ENCODE measurements at regions not wholly inside any gene's neighbourhood (a gene's known extent, or its start where the extent isn't known, plus 50 kb on each side); places are given as distances from the start of the nearest gene placed in this dataset.

DNA sequence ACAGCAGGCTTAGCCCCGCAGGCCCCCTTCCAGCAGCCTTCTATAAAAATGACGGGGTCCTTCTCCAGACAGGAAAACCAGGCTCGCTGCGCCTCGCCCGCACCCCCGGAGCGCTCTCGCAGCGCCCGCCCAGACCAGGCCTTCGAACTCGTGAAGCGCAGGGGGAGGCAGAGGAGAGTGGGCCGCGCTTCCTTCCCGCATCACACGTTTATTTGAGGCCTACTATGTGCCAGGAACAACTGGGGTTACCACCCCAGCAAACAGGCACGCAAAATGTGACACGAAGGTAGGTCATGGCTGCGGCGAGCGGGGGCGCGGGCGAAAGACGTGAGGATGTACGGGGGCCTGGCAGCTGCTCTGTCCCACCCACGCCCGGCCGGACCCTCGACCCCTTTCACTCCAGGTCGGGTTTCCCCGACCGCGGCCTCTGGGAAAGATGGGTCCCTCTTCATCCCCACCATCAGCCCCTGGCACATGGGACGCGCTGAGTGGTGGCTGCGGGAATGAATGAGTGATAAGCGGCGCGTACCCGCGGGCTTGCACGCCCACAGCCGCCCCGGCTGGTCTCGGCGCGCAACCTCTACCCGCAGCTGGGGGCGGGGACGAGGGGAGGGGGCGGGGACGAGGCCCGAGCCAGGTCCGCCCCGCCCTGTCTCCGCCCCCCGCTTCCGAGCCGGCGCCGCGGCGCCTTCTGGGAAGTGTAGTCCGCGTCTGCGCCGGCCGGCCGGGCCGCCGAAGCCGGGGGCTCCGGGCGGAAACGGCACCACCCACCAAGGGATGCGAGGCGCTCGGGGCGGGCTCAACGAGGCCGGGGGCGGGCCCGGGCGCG is 59.1 kb downstream of the ZNF467 start:
- intact Hi-C loops (cut with DNase I) = no loop called here
- H3K27me3 ChIP-seq = no peaks in the 10 kb centered on the region
- peak; percentile 32 for DNase-seq

DNA sequence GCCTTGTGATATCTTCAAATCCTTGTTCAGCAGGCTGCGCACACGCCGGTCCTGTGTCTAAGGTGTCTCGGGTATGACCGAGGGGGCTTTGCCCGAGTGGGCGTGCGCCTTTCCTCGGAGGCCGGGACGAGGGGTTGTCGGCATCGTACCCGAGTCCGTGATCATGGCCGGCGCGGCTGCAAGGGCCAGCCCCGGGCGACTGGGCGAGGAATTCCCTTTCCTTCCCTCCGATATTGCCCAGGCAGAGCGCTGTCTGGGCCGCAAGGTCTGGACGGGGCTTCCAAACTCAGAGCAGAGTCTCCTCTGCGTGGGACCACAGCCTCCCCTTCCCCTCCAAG is 59.7 kb downstream of the ZNF467 start:
- intact Hi-C loops (cut with DNase I) = no loop called here
- WGBS, 2 donors = 69% methylated on average over 12 of the region's 26 CpGs; no CpG with 5 or more reads in 1 of the 2 donors
- peak overlapping the region; percentile 50 to 74 (median 64) for H3K4me3 ChIP-seq

More for the DNA sequence above, 59.1 kb downstream of the ZNF467 start:
- Histone ChIP-seq H3K9me3 (peaks cover 0 to 33% (median 21%) of the 10 kb centered on the region in 3 donors), H3K4me1 (peaks cover 27 to 43% (median 30%) of the 10 kb centered on the region in 3 donors), H3K4me3 (peak overlapping the region; percentile 50 to 74 (median 64)), H3K27ac (peak overlapping the region; percentile 60 to 87 (median 76)), H3K36me3 (no peaks in the 10 kb centered on the region)
- TF ChIP-seq, protein P1, sequence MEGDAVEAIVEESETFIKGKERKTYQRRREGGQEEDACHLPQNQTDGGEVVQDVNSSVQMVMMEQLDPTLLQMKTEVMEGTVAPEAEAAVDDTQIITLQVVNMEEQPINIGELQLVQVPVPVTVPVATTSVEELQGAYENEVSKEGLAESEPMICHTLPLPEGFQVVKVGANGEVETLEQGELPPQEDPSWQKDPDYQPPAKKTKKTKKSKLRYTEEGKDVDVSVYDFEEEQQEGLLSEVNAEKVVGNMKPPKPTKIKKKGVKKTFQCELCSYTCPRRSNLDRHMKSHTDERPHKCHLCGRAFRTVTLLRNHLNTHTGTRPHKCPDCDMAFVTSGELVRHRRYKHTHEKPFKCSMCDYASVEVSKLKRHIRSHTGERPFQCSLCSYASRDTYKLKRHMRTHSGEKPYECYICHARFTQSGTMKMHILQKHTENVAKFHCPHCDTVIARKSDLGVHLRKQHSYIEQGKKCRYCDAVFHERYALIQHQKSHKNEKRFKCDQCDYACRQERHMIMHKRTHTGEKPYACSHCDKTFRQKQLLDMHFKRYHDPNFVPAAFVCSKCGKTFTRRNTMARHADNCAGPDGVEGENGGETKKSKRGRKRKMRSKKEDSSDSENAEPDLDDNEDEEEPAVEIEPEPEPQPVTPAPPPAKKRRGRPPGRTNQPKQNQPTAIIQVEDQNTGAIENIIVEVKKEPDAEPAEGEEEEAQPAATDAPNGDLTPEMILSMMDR (IDR thresholded peaks at IDR 0.05) = no peak
- TF ChIP-seq POLR2A (IDR thresholded peaks at IDR 0.05) = no peak
- WGBS, 2 donors = 23% methylated on average over 7 of the region's 88 CpGs; no CpG with 5 or more reads in 1 of the 2 donors

DNA sequence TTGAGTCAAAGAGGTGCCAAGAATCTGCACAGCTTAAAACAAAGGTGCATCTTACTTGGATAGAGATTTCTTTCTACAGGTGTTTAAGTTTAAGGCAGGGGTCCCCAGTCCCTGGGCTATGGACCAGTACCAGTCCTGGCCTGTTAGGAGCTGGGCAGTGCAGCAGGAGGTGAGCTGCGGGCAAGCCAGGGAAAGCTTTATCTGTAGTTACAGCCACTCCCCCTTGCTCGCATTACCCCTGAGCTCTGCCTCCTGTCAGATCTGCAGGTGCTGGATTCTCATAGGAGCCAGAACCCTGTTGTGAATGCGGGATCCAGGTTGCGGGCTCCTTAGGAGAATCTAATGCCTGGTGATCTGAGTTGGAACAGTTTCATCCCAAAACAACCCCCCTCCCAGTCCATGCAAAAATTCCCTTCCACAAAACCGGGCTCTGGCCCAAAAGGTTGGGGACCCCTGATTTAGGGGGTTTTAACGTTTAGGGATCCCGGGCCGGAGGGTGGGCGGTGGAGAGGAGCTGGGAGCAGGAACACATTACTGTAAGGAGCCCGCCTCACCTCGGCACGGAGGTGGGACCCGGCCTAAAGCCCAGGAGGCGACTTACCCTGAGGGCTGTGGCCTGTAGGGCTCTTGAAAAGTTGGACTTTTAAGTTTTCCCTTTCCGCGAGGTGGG is 60.2 kb downstream of the ZNF467 start:
- H3K36me3 ChIP-seq = no peaks in the 10 kb centered on the region
- H3K4me3 ChIP-seq = peak overlapping the region in 1 of 4 donors; percentile 74
- no peak overlapping the region for H3K27ac ChIP-seq
- no peaks in the 10 kb centered on the region for H3K27me3 ChIP-seq
- H3K9me3 ChIP-seq = peaks cover 0 to 33% (median 21%) of the 10 kb centered on the region in 3 donors
- TF ChIP-seq POLR2A (IDR thresholded peaks at IDR 0.05) = no peak
- TF ChIP-seq, protein P1 (IDR thresholded peaks at IDR 0.05) = no peak
- intact Hi-C loops (cut with DNase I) = no loop called here
- 82 to 87% methylated on average over 3 to 8 of the region's 16 CpGs for WGBS, 2 donors
- H3K4me1 ChIP-seq = peaks cover 27 to 41% (median 30%) of the 10 kb centered on the region in 3 donors
- no peak for DNase-seq

More for the DNA sequence above, 59.7 kb downstream of the ZNF467 start:
- Histone ChIP-seq H3K4me1 (peaks cover 27 to 41% (median 30%) of the 10 kb centered on the region in 3 donors), H3K36me3 (no peaks in the 10 kb centered on the region), H3K9me3 (peaks cover 0 to 33% (median 21%) of the 10 kb centered on the region in 3 donors), H3K27me3 (no peaks in the 10 kb centered on the region), H3K27ac (no peak overlapping the region)
- no peak for DNase-seq
- TF ChIP-seq, protein P1 (IDR thresholded peaks at IDR 0.05) = no peak
- no peak for TF ChIP-seq POLR2A (IDR thresholded peaks at IDR 0.05)

DNA sequence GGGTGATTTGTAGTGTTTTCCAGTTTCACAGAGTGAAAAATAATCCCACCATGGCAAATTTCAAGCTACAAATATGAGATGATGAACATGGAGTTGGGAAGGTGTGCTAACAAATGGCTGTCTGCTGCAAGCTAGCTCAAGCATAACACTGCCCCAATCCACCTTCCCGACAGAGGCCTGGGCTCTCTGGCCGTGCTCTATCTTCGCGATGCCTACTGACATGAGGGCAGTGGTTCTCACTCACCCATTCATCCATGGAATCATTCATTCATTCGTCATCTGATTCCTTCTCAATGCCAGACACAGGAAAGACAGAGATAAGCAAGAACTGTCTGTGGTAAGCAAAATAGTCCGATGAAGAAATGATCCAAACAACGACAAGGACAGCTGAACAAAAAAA is 65.4 kb downstream of the ZNF467 start:
- Histone ChIP-seq H3K9me3 (peaks cover 0 to 33% (median 21%) of the 10 kb centered on the region in 3 donors), H3K27me3 (peaks cover 0 to 6% (median 0%) of the 10 kb centered on the region in 4 donors), H3K4me3 (no peak overlapping the region), H3K36me3 (no peaks in the 10 kb centered on the region), H3K27ac (no peak overlapping the region), H3K4me1 (no peaks in the 10 kb centered on the region)
- 93 to 95% methylated on average over 7 of the region's 7 CpGs for WGBS, 2 donors
- intact Hi-C loops (cut with DNase I) = no loop called here
- TF ChIP-seq POLR2A (IDR thresholded peaks at IDR 0.05) = no peak
- TF ChIP-seq, protein P1 (IDR thresholded peaks at IDR 0.05) = no peak
- DNase-seq = no peak

DNA sequence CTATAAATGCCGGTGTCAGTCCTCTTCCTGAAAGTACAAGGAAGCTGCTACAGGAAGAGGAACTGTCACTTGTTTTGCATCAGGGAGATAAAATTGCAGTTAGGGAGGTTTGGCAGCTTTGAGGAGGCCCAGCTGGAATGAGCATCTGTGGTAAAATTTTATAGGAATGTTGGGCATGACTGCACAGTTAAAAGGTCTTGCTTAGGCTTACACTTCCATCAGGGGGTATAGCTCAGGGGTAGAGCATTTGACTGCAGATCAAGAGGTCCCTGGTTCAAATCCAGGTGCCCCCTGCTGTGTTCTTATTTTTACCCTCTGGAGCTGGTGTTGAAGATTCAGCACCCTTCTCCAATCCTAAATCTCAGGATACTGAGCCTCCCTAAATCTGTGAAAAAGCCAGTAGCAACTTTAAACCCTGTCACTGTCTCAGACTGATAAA is 65.9 kb downstream of the ZNF467 start:
- H3K4me1 ChIP-seq = no peaks in the 10 kb centered on the region
- TF ChIP-seq POLR2A (IDR thresholded peaks at IDR 0.05) = no peak
- TF ChIP-seq, protein P1 (IDR thresholded peaks at IDR 0.05) = no peak
- 18 to 53% methylated on average over 1 of the region's 1 CpG for WGBS, 2 donors

More for the DNA sequence above, 65.9 kb downstream of the ZNF467 start:
- peaks cover 0 to 29% (median 21%) of the 10 kb centered on the region in 3 donors for H3K9me3 ChIP-seq
- no peak overlapping the region for H3K27ac ChIP-seq
- no peak for DNase-seq
- no peaks in the 10 kb centered on the region for H3K36me3 ChIP-seq
- no peak overlapping the region for H3K4me3 ChIP-seq
- H3K27me3 ChIP-seq = peaks cover 0 to 6% (median 0%) of the 10 kb centered on the region in 4 donors
- intact Hi-C loops (cut with DNase I) = no loop called here
